ENCODE measurements at regions not wholly inside any gene's neighbourhood (a gene's known extent, or its start where the extent isn't known, plus 50 kb on each side); places are given as distances from the start of the nearest gene placed in this dataset.

DNA sequence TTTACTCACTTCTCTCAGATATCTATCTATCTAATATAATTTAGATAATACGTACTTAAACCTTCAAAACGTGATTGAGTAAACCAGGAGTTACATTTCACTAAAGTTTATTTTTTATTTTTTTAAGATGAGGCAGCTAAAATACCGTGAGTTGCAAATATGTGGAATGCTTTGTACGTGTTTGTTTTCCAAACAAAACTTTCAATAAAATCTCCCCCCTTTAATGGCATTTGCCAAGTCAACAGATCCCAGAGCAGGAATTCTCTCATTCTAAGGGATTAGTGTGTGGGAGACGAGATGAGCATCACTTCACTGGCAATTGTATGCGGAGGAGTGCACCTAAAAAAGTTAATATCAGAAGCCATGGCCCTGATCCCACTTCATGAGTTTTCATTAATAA, 53.7 kb upstream of the MAGI2 start:
- DNase-seq (ENCODE audit: low read depth in 4 of 4, low spot score in 1 of 4): no peak

DNA sequence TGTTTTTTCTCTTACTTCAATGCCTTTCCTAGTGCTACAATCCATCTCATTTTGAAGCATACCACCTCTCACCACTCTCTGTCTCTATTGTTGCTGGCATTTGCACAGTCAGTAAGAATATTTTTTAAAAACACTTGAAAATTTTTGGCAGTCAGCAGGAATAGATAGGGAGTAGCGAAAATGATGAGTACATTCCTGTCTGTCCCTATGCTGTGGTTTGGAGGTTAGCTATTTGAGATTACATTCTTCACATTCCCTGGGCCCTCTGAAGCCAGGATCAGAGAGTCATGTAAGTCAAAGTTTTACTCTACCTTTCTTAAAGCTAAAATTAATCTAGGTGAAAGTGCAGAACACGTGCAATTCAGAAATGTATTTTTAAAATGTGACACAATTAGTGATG, 53.0 kb upstream of the MAGI2 start:
- no peak for DNase-seq (ENCODE audit: low read depth in 4 of 4, low spot score in 1 of 4)

DNA sequence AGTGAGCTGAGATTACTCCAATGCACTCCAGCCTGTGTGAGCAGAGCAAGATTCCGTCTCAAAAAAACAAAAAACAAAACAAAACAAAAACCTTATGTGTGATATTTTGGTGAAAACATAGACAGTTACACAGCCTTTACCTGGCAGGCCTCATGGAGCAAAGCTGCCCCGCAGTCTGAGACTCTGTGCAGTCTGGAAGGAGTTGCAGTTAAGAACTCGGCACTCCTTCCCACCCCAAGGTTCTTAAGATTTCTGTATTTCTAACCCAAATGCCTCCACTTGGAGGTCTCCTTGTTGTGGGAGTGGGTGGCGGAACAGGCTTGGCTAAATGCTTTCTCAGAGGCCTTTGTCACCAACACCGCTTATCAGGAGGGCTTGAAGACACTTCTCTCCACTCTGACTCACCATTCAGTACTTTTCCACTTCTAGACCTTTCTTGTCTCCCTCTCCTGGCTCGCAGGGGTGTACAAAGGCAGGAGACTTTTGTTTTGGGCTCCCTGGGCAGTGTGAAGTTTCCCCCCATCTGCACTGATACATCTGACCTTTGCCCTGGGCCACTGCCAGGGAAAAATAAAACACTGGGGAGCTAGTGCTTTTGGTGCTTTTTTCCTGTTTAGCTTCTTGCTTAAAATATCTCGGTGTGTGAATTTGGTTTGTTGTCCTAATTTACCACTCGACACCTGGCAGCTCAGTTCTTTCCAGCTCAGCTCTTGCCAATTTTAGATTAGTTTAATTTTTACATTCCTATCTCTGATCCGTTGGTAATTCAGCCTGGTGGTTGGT, 51.3 kb upstream of the MAGI2 start:
- no peak for DNase-seq (ENCODE audit: low read depth in 4 of 4, low spot score in 1 of 4)
